Adipocyte (in vitro differentiated cells): ENCODE measurements at regions not wholly inside any gene's neighbourhood (a gene's known extent, or its start where the extent isn't known, plus 50 kb on each side); places are given as distances from the start of the nearest gene placed in this dataset.
"Not testable (repeated sequence)": the region's sequence is repeated elsewhere in the genome, so short reads cannot be mapped to it uniquely, and the experiment has no call there.

ENCODE experiments used
- DNase-seq: peaks from one replicate; pipeline ENCODE4 v3.0.0-alpha.2; 2015; ENCODE audit warnings: low read depth
- H3K27me3 ChIP-seq: replicated peaks from 2 replicates; pipeline ENCODE4 v1.7.0; 2013; ENCODE audit warnings: mild to moderate bottlenecking, low read length, moderate library complexity; ENCODE audit not compliant: control insufficient read depth, insufficient read depth
- H3K36me3 ChIP-seq: 2 replicates; pipeline ENCODE4 v1.7.0; 2013; ENCODE audit warnings: low read length, mild to moderate bottlenecking, moderate library complexity; ENCODE audit not compliant: control insufficient read depth, insufficient read depth, severe bottlenecking
- H3K4me1 ChIP-seq: 2 replicates; pipeline ENCODE4 v1.7.0; 2013; ENCODE audit warnings: mild to moderate bottlenecking, low read length, moderate library complexity; ENCODE audit not compliant: control insufficient read depth, insufficient read depth
- H3K4me3 ChIP-seq: 2 replicates; pipeline ENCODE4 v1.7.0; 2013; ENCODE audit warnings: mild to moderate bottlenecking, low read length, moderate library complexity
- H3K9ac ChIP-seq: 2 replicates; pipeline ENCODE4 v1.7.0; 2013; ENCODE audit warnings: mild to moderate bottlenecking, low read length, moderate library complexity
- H3K9me3 ChIP-seq: 2 replicates; pipeline ENCODE4 v1.7.0; 2013; ENCODE audit warnings: mild to moderate bottlenecking, low read length, moderate library complexity; ENCODE audit not compliant: control insufficient read depth

GRCh38 chr4:66554826-66555225 is 884.5 kb upstream of the EPHA5 start:
- no peak overlapping the region for H3K9ac ChIP-seq
- DNase-seq, result no peak
- H3K4me3 ChIP-seq, result no peak overlapping the region
- H3K27me3 ChIP-seq, result no peaks in the 10 kb centered on the region
- H3K9me3 ChIP-seq, result peaks cover 6% of the 10 kb centered on the region
- H3K36me3 ChIP-seq, result no peaks in the 10 kb centered on the region
- H3K4me1 ChIP-seq, result no peaks in the 10 kb centered on the region

- H3K27me3 ChIP-seq, H3K9me3 ChIP-seq, DNase-seq, H3K9ac ChIP-seq, H3K4me1 ChIP-seq, H3K4me3 ChIP-seq, H3K36me3 ChIP-seq: not testable (repeated sequence)
Observed at GRCh38 chr4:66545301-66545700, 875.0 kb upstream of the EPHA5 start.

- DNase-seq, result no peak
- no peaks in the 10 kb centered on the region for H3K36me3 ChIP-seq
- H3K9ac ChIP-seq, result no peak overlapping the region
- no peaks in the 10 kb centered on the region for H3K9me3 ChIP-seq
- H3K4me3 ChIP-seq, result no peak overlapping the region
- no peaks in the 10 kb centered on the region for H3K27me3 ChIP-seq
- H3K4me1 ChIP-seq, result no peaks in the 10 kb centered on the region
Observed at GRCh38 chr4:66544281-66544680, 874.0 kb upstream of the EPHA5 start.

- DNase-seq, result no peak
- Histone ChIP-seq H3K4me1 (no peaks in the 10 kb centered on the region), H3K4me3 (peak overlapping the region; percentile 35), H3K9me3 (no peaks in the 10 kb centered on the region), H3K36me3 (no peaks in the 10 kb centered on the region), H3K9ac (peak overlapping the region; percentile 42), H3K27me3 (no peaks in the 10 kb centered on the region)
Observed at GRCh38 chr4:66539745-66540144, 869.5 kb upstream of the EPHA5 start.

GRCh38 chr4:66524781-66525180 is 854.5 kb upstream of the EPHA5 start:
- Histone ChIP-seq H3K9ac (no peak overlapping the region), H3K27me3 (no peaks in the 10 kb centered on the region), H3K36me3 (no peaks in the 10 kb centered on the region), H3K4me1 (no peaks in the 10 kb centered on the region), H3K9me3 (peaks cover 24% of the 10 kb centered on the region), H3K4me3 (no peak overlapping the region)
- no peak for DNase-seq

- Histone ChIP-seq H3K36me3 (no peaks in the 10 kb centered on the region), H3K4me3 (no peak overlapping the region), H3K9ac (no peak overlapping the region), H3K4me1 (no peaks in the 10 kb centered on the region), H3K27me3 (no peaks in the 10 kb centered on the region), H3K9me3 (peaks cover 20% of the 10 kb centered on the region)
- no peak for DNase-seq
Observed at GRCh38 chr4:66522244-66522643, 852.0 kb upstream of the EPHA5 start.

GRCh38 chr4:66516940-66517339 is 846.7 kb upstream of the EPHA5 start:
- no peaks in the 10 kb centered on the region for H3K27me3 ChIP-seq
- H3K36me3 ChIP-seq, result no peaks in the 10 kb centered on the region
- DNase-seq, result no peak
- H3K4me3 ChIP-seq, result no peak overlapping the region
- no peak overlapping the region for H3K9ac ChIP-seq
- H3K9me3 ChIP-seq, result peaks cover 7% of the 10 kb centered on the region
- no peaks in the 10 kb centered on the region for H3K4me1 ChIP-seq

- Histone ChIP-seq H3K27me3 (no peaks in the 10 kb centered on the region), H3K9me3 (peaks cover 6% of the 10 kb centered on the region), H3K4me1 (no peaks in the 10 kb centered on the region), H3K9ac (no peak overlapping the region), H3K36me3 (no peaks in the 10 kb centered on the region), H3K4me3 (no peak overlapping the region)
- DNase-seq, result no peak
Observed at GRCh38 chr4:66506985-66507384, 836.7 kb upstream of the EPHA5 start.

- DNase-seq, result no peak
- no peaks in the 10 kb centered on the region for H3K27me3 ChIP-seq
- no peaks in the 10 kb centered on the region for H3K4me1 ChIP-seq
- no peak overlapping the region for H3K9ac ChIP-seq
- no peaks in the 10 kb centered on the region for H3K36me3 ChIP-seq
- H3K9me3 ChIP-seq, result no peaks in the 10 kb centered on the region
- H3K4me3 ChIP-seq, result no peak overlapping the region
Observed at GRCh38 chr4:66501997-66502396, 831.7 kb upstream of the EPHA5 start.

- no peak overlapping the region for H3K4me3 ChIP-seq
- no peaks in the 10 kb centered on the region for H3K36me3 ChIP-seq
- H3K27me3 ChIP-seq, result no peaks in the 10 kb centered on the region
- H3K9ac ChIP-seq, result no peak overlapping the region
- H3K4me1 ChIP-seq, result no peaks in the 10 kb centered on the region
- H3K9me3 ChIP-seq, result no peaks in the 10 kb centered on the region
- no peak for DNase-seq
Observed at GRCh38 chr4:66490729-66491128, 820.4 kb upstream of the EPHA5 start.

- peak; percentile 62 for DNase-seq
- H3K9me3 ChIP-seq, result no peaks in the 10 kb centered on the region
- H3K36me3 ChIP-seq, result no peaks in the 10 kb centered on the region
Observed at GRCh38 chr4:66489783-66490452, 819.6 kb upstream of the EPHA5 start.

GRCh38 chr4:66489370-66489769 is 819.1 kb upstream of the EPHA5 start:
- Histone ChIP-seq H3K27me3 (no peaks in the 10 kb centered on the region), H3K4me3 (no peak overlapping the region), H3K4me1 (no peaks in the 10 kb centered on the region), H3K9me3 (no peaks in the 10 kb centered on the region), H3K36me3 (no peaks in the 10 kb centered on the region), H3K9ac (no peak overlapping the region)
- DNase-seq, result no peak

More at GRCh38 chr4:66489783-66490452, 819.6 kb upstream of the EPHA5 start:
- Histone ChIP-seq H3K4me1 (no peaks in the 10 kb centered on the region), H3K4me3 (no peak overlapping the region), H3K9ac (no peak overlapping the region), H3K27me3 (no peaks in the 10 kb centered on the region)
